ENCODE measurements at regions not wholly inside any gene's neighbourhood (a gene's known extent, or its start where the extent isn't known, plus 50 kb on each side); places are given as distances from the start of the nearest gene placed in this dataset.

- no peaks in the 10 kb centered on the region for H3K9me3 Mint-ChIP-seq
- peaks cover 2% of the 10 kb centered on the region for H3K27me3 Mint-ChIP-seq (ENCODE audit: insufficient read depth)
- H3K36me3 Mint-ChIP-seq (ENCODE audit: low read depth) = no peaks in the 10 kb centered on the region
- no peak overlapping the region for H3K4me3 Mint-ChIP-seq
- H3K27ac Mint-ChIP-seq = no peak overlapping the region
- intact Hi-C loops (cut with micrococcal nuclease) = no loop called here
- DNase-seq (ENCODE audit: low spot score) = no peak
- H3K4me1 Mint-ChIP-seq (ENCODE audit: low read depth) = no peaks in the 10 kb centered on the region
Observed at GRCh38 chrY:19406246-19406645, 338.3 kb downstream of the KDM5D start.

GRCh38 chrY:19405598-19405997, 338.9 kb downstream of the KDM5D start:
- intact Hi-C loops (cut with micrococcal nuclease) = no loop called here
- H3K4me3 Mint-ChIP-seq = no peak overlapping the region
- no peaks in the 10 kb centered on the region for H3K36me3 Mint-ChIP-seq (ENCODE audit: low read depth)
- H3K4me1 Mint-ChIP-seq (ENCODE audit: low read depth) = no peaks in the 10 kb centered on the region
- H3K27me3 Mint-ChIP-seq (ENCODE audit: insufficient read depth) = peaks cover 2% of the 10 kb centered on the region
- DNase-seq (ENCODE audit: low spot score) = no peak
- no peak overlapping the region for H3K27ac Mint-ChIP-seq
- no peaks in the 10 kb centered on the region for H3K9me3 Mint-ChIP-seq

- Mint-ChIP-seq H3K36me3 (ENCODE audit: low read depth) (no peaks in the 10 kb centered on the region), H3K27me3 (ENCODE audit: insufficient read depth) (no peaks in the 10 kb centered on the region), H3K4me3 (peak overlapping the region; percentile 64), H3K27ac (peak overlapping the region; percentile 12), H3K9me3 (peaks cover 4% of the 10 kb centered on the region), H3K4me1 (ENCODE audit: low read depth) (peaks cover 16% of the 10 kb centered on the region)
- DNase-seq (ENCODE audit: low spot score) = no peak
- intact Hi-C loops (cut with micrococcal nuclease) = loop anchor here (1.0 kb wide), 1 partner anchor 36 kb away; no protein-coding TSS in a partner anchor
Observed at GRCh38 chrY:19392876-19393275, 351.6 kb downstream of the KDM5D start.

GRCh38 chrY:19391922-19392321, 352.6 kb downstream of the KDM5D start:
- Mint-ChIP-seq H3K27me3 (ENCODE audit: insufficient read depth) (no peaks in the 10 kb centered on the region), H3K4me1 (ENCODE audit: low read depth) (peaks cover 16% of the 10 kb centered on the region), H3K36me3 (ENCODE audit: low read depth) (no peaks in the 10 kb centered on the region), H3K9me3 (peaks cover 4% of the 10 kb centered on the region), H3K27ac (no peak overlapping the region), H3K4me3 (no peak overlapping the region)
- intact Hi-C loops (cut with micrococcal nuclease) = loop anchor here (1.0 kb wide), 1 partner anchor 35 kb away; no protein-coding TSS in a partner anchor
- no peak for DNase-seq (ENCODE audit: low spot score)

- H3K4me1 Mint-ChIP-seq (ENCODE audit: low read depth) = no peaks in the 10 kb centered on the region
- intact Hi-C loops (cut with micrococcal nuclease) = no loop called here
- no peaks in the 10 kb centered on the region for H3K27me3 Mint-ChIP-seq (ENCODE audit: insufficient read depth)
- H3K4me3 Mint-ChIP-seq = no peak overlapping the region
- H3K36me3 Mint-ChIP-seq (ENCODE audit: low read depth) = no peaks in the 10 kb centered on the region
- DNase-seq (ENCODE audit: low spot score) = no peak
- H3K9me3 Mint-ChIP-seq = no peaks in the 10 kb centered on the region
- H3K27ac Mint-ChIP-seq = no peak overlapping the region
Observed at GRCh38 chrY:19365321-19365720, 379.2 kb downstream of the KDM5D start.

- no peaks in the 10 kb centered on the region for H3K36me3 Mint-ChIP-seq (ENCODE audit: low read depth)
- no peaks in the 10 kb centered on the region for H3K9me3 Mint-ChIP-seq
- H3K4me3 Mint-ChIP-seq = no peak overlapping the region
- intact Hi-C loops (cut with micrococcal nuclease) = loop anchor here (1.0 kb wide), 1 partner anchor 35 kb away; no protein-coding TSS in a partner anchor
- no peaks in the 10 kb centered on the region for H3K4me1 Mint-ChIP-seq (ENCODE audit: low read depth)
- H3K27ac Mint-ChIP-seq = no peak overlapping the region
- DNase-seq (ENCODE audit: low spot score) = no peak
- no peaks in the 10 kb centered on the region for H3K27me3 Mint-ChIP-seq (ENCODE audit: insufficient read depth)
Observed at GRCh38 chrY:19357249-19357648, 387.3 kb downstream of the KDM5D start.

GRCh38 chrY:19356735-19357134, 387.8 kb downstream of the KDM5D start:
- Mint-ChIP-seq H3K27ac (no peak overlapping the region), H3K4me1 (ENCODE audit: low read depth) (no peaks in the 10 kb centered on the region), H3K9me3 (no peaks in the 10 kb centered on the region), H3K36me3 (ENCODE audit: low read depth) (no peaks in the 10 kb centered on the region), H3K27me3 (ENCODE audit: insufficient read depth) (no peaks in the 10 kb centered on the region), H3K4me3 (no peak overlapping the region)
- DNase-seq (ENCODE audit: low spot score) = no peak
- intact Hi-C loops (cut with micrococcal nuclease) = loop anchor here (1.0 kb wide), 1 partner anchor 36 kb away; no protein-coding TSS in a partner anchor

GRCh38 chrY:19354857-19355173, 389.7 kb downstream of the KDM5D start:
- no peak for DNase-seq (ENCODE audit: low spot score)
- no peak overlapping the region for H3K27ac Mint-ChIP-seq
- no peaks in the 10 kb centered on the region for H3K9me3 Mint-ChIP-seq
- H3K36me3 Mint-ChIP-seq (ENCODE audit: low read depth) = no peaks in the 10 kb centered on the region
- H3K4me1 Mint-ChIP-seq (ENCODE audit: low read depth) = no peaks in the 10 kb centered on the region
- no peaks in the 10 kb centered on the region for H3K27me3 Mint-ChIP-seq (ENCODE audit: insufficient read depth)
- intact Hi-C loops (cut with micrococcal nuclease) = no loop called here
- H3K4me3 Mint-ChIP-seq = no peak overlapping the region

GRCh38 chrY:19354061-19354856, 390.3 kb downstream of the KDM5D start:
- H3K36me3 Mint-ChIP-seq (ENCODE audit: low read depth) = no peaks in the 10 kb centered on the region
- H3K27ac Mint-ChIP-seq = no peak overlapping the region
- intact Hi-C loops (cut with micrococcal nuclease) = no loop called here
- no peaks in the 10 kb centered on the region for H3K4me1 Mint-ChIP-seq (ENCODE audit: low read depth)
- H3K4me3 Mint-ChIP-seq = no peak overlapping the region
- H3K9me3 Mint-ChIP-seq = no peaks in the 10 kb centered on the region
- H3K27me3 Mint-ChIP-seq (ENCODE audit: insufficient read depth) = no peaks in the 10 kb centered on the region
- DNase-seq (ENCODE audit: low spot score) = no peak

GRCh38 chrY:19351616-19352015, 392.9 kb downstream of the KDM5D start:
- no peak overlapping the region for H3K4me3 Mint-ChIP-seq
- DNase-seq (ENCODE audit: low spot score) = no peak
- H3K4me1 Mint-ChIP-seq (ENCODE audit: low read depth) = no peaks in the 10 kb centered on the region
- intact Hi-C loops (cut with micrococcal nuclease) = no loop called here
- H3K27ac Mint-ChIP-seq = no peak overlapping the region
- H3K9me3 Mint-ChIP-seq = no peaks in the 10 kb centered on the region
- H3K36me3 Mint-ChIP-seq (ENCODE audit: low read depth) = no peaks in the 10 kb centered on the region
- no peaks in the 10 kb centered on the region for H3K27me3 Mint-ChIP-seq (ENCODE audit: insufficient read depth)

GRCh38 chrY:19321701-19322100, 422.8 kb downstream of the KDM5D start:
- H3K4me3 Mint-ChIP-seq = no peak overlapping the region
- intact Hi-C loops (cut with micrococcal nuclease) = no loop called here
- H3K27ac Mint-ChIP-seq = no peak overlapping the region
- no peak for DNase-seq (ENCODE audit: low spot score)
- no peaks in the 10 kb centered on the region for H3K36me3 Mint-ChIP-seq (ENCODE audit: low read depth)
- H3K9me3 Mint-ChIP-seq = no peaks in the 10 kb centered on the region
- H3K4me1 Mint-ChIP-seq (ENCODE audit: low read depth) = no peaks in the 10 kb centered on the region
- H3K27me3 Mint-ChIP-seq (ENCODE audit: insufficient read depth) = no peaks in the 10 kb centered on the region

- H3K36me3 Mint-ChIP-seq (ENCODE audit: low read depth) = no peaks in the 10 kb centered on the region
- intact Hi-C loops (cut with micrococcal nuclease) = no loop called here
- no peaks in the 10 kb centered on the region for H3K9me3 Mint-ChIP-seq
- H3K27ac Mint-ChIP-seq = no peak overlapping the region
- H3K4me3 Mint-ChIP-seq = no peak overlapping the region
- no peaks in the 10 kb centered on the region for H3K27me3 Mint-ChIP-seq (ENCODE audit: insufficient read depth)
- no peak for DNase-seq (ENCODE audit: low spot score)
- no peaks in the 10 kb centered on the region for H3K4me1 Mint-ChIP-seq (ENCODE audit: low read depth)
Observed at GRCh38 chrY:19319135-19319534, 425.4 kb downstream of the KDM5D start.

GRCh38 chrY:19317271-19317987, 427.1 kb downstream of the KDM5D start:
- DNase-seq (ENCODE audit: low spot score) = no peak
- Mint-ChIP-seq H3K9me3 (no peaks in the 10 kb centered on the region), H3K27me3 (ENCODE audit: insufficient read depth) (no peaks in the 10 kb centered on the region), H3K4me3 (no peak overlapping the region), H3K36me3 (ENCODE audit: low read depth) (no peaks in the 10 kb centered on the region), H3K27ac (no peak overlapping the region), H3K4me1 (ENCODE audit: low read depth) (no peaks in the 10 kb centered on the region)
- intact Hi-C loops (cut with micrococcal nuclease) = no loop called here

Data from activated T-helper 1 cell treated with anti-CD3 and anti-CD28 coated beads, Interleukin-12 subunit alpha, Interleukin-12 subunit beta, Interleukin-2, Interleukin-4 antibody, amounts not matched to agents 30 ng/mL and 10 ng/mL and 1 ng/mL, durations not matched to agents 14 hours and 24 hours and 36 hours (primary cell).